ENCODE measurements at regions not wholly inside any gene's neighbourhood (a gene's known extent, or its start where the extent isn't known, plus 50 kb on each side); places are given as distances from the start of the nearest gene placed in this dataset.

DNA sequence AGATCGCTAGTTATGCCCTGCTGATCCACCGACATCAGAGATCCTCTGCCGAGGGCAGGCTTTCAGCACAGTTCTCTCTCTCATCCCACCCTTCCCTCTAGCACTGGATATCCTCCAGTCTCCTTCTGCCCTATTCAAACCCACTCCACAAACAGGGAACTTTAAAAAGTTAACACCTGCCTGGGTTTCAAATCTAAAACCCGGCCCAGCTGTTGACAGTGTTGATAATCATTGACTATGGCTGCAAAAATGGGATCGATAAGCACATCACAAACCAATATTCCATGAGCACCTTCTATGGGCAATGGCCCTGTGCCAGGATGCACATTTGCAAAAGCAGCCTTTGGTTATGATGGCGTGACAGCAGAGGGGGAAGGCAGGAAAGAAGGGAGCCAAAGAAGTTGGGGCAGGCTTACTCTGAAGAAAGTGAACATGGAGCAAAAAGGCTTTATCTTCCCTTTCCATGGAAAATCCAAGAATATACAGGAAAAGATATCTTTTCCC, 482.3 kb upstream of the KLHL29 start (continued):
- TF ChIP-seq CREB3 (CRISPR knock-in tag; IDR thresholded peaks at IDR 0.05): no peak
- TF ChIP-seq TCF12 (IDR thresholded peaks at IDR 0.05): no peak
- no peak for TF ChIP-seq TCF12 (CRISPR knock-in tag; IDR thresholded peaks at IDR 0.05)
- TF ChIP-seq RORA (CRISPR knock-in tag; IDR thresholded peaks at IDR 0.05): no peak
- no peak for TF ChIP-seq IRX3 (CRISPR knock-in tag; IDR thresholded peaks at IDR 0.05; ENCODE audit: borderline replicate concordance, low read depth)
- TF ChIP-seq ZNF644 (CRISPR knock-in tag; IDR thresholded peaks at IDR 0.05; ENCODE audit: low read depth): no peak

- no peaks in the 10 kb centered on the region for H3K27me3 ChIP-seq (ENCODE audit: control insufficient read depth in 1 of 2, insufficient read depth in 2 of 2, low read length in 2 of 2)
- H2AFZ ChIP-seq (ENCODE audit: low read length): no peak overlapping the region
- ChIA-PET CTCF (ENCODE audit: low intra/inter-chr PET ratio, low total read pairs) (no interaction called here), POLR2A (no interaction called here)
- WGBS (ENCODE audit: low lambda C conversion rate): 0% methylated on average over 1 of the region's 1 CpG
- H3K4me2 ChIP-seq (ENCODE audit: low read depth, low read length): no peak overlapping the region
- in situ Hi-C loops (cut with HindIII; ENCODE audit: extremely low pct_ligation_motif_present, low pct_unique_long_range_greater_than_20kb) (no loop called here), intact Hi-C loops (cut with micrococcal nuclease; ENCODE audit: unreplicated experiment) (loop anchor here (10.0 kb wide), 1 partner anchor 561 kb away; no protein-coding TSS in a partner anchor)
- H3K4me3 ChIP-seq (replicated peaks in 1 of 3; ENCODE audit: insufficient read depth in 1 of 3, low read depth in 2 of 3, low read length in 3 of 3): no peak overlapping the region
- DNase-seq (ENCODE audit: low spot score): no peak
- no peaks in the 10 kb centered on the region for H4K20me1 ChIP-seq (ENCODE audit: insufficient read depth, low read length)
- BruUV-seq (replicated peaks): no TSS peak
- no peak for ATAC-seq
- no peaks in the 10 kb centered on the region for H3K4me1 ChIP-seq (ENCODE audit: insufficient read depth, low read length)
- no peaks in the 10 kb centered on the region for H3K79me2 ChIP-seq (ENCODE audit: insufficient read depth, low read length)
- no peaks in the 10 kb centered on the region for H3K36me3 ChIP-seq (replicated peaks in 1 of 2; ENCODE audit: control insufficient read depth in 1 of 2, insufficient read depth in 2 of 2, low read length in 2 of 2)
- H3K9ac ChIP-seq (ENCODE audit: insufficient read depth, low read depth, low read length): no peak overlapping the region
- peaks cover 7% of the 10 kb centered on the region; the same call in 1 of the 2 replicates for H3K9me3 ChIP-seq (ENCODE audit: low read length)
- FAIRE-seq: no peak
- no peak overlapping the region for H3K27ac ChIP-seq (ENCODE audit: extremely low read length, insufficient read depth, low read length)
- TF ChIP-seq, protein P1, sequence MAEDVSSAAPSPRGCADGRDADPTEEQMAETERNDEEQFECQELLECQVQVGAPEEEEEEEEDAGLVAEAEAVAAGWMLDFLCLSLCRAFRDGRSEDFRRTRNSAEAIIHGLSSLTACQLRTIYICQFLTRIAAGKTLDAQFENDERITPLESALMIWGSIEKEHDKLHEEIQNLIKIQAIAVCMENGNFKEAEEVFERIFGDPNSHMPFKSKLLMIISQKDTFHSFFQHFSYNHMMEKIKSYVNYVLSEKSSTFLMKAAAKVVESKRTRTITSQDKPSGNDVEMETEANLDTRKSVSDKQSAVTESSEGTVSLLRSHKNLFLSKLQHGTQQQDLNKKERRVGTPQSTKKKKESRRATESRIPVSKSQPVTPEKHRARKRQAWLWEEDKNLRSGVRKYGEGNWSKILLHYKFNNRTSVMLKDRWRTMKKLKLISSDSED (CRISPR knock-in tag; IDR thresholded peaks at IDR 0.05): no peak
- TF ChIP-seq, protein P2, sequence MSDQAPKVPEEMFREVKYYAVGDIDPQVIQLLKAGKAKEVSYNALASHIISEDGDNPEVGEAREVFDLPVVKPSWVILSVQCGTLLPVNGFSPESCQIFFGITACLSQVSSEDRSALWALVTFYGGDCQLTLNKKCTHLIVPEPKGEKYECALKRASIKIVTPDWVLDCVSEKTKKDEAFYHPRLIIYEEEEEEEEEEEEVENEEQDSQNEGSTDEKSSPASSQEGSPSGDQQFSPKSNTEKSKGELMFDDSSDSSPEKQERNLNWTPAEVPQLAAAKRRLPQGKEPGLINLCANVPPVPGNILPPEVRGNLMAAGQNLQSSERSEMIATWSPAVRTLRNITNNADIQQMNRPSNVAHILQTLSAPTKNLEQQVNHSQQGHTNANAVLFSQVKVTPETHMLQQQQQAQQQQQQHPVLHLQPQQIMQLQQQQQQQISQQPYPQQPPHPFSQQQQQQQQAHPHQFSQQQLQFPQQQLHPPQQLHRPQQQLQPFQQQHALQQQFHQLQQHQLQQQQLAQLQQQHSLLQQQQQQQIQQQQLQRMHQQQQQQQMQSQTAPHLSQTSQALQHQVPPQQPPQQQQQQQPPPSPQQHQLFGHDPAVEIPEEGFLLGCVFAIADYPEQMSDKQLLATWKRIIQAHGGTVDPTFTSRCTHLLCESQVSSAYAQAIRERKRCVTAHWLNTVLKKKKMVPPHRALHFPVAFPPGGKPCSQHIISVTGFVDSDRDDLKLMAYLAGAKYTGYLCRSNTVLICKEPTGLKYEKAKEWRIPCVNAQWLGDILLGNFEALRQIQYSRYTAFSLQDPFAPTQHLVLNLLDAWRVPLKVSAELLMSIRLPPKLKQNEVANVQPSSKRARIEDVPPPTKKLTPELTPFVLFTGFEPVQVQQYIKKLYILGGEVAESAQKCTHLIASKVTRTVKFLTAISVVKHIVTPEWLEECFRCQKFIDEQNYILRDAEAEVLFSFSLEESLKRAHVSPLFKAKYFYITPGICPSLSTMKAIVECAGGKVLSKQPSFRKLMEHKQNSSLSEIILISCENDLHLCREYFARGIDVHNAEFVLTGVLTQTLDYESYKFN (CRISPR knock-in tag; conservative IDR thresholded peaks at IDR 0.05): no peak
- TF ChIP-seq SRSF1 (optimal IDR thresholded peaks at IDR 0.05; ENCODE audit: low read depth, low read length) (no peak), MYPOP (CRISPR knock-in tag; IDR thresholded peaks at IDR 0.05) (no peak), ELK4 (CRISPR knock-in tag; IDR thresholded peaks at IDR 0.05; ENCODE audit: borderline replicate concordance) (no peak)
- TF ChIP-seq, protein P3, sequence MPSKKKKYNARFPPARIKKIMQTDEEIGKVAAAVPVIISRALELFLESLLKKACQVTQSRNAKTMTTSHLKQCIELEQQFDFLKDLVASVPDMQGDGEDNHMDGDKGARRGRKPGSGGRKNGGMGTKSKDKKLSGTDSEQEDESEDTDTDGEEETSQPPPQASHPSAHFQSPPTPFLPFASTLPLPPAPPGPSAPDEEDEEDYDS (CRISPR knock-in tag; IDR thresholded peaks at IDR 0.05): no peak
Observed at GRCh38 chr2:22903616-22904015, 481.4 kb upstream of the KLHL29 start.

Data from HepG2 (cell line).